ENCODE measurements at regions not wholly inside any gene's neighbourhood (a gene's known extent, or its start where the extent isn't known, plus 50 kb on each side); places are given as distances from the start of the nearest gene placed in this dataset.

- TF ChIP-seq CTCF (IDR thresholded peaks at IDR 0.05): no peak
- no peak for TF ChIP-seq POLR2A (IDR thresholded peaks at IDR 0.05; ENCODE audit: low read depth)
- TF ChIP-seq EP300 (IDR thresholded peaks at IDR 0.05): no peak
Observed at GRCh38 chr2:228627510-228627909, 446.0 kb upstream of the SPHKAP start.
